ENCODE measurements at regions not wholly inside any gene's neighbourhood (a gene's known extent, or its start where the extent isn't known, plus 50 kb on each side); places are given as distances from the start of the nearest gene placed in this dataset.

GRCh38 chr4:174397366-174398155, 113.8 kb downstream of the CEP44 start:
- Histone ChIP-seq H3K4me1 (ENCODE audit: control insufficient read depth, insufficient read depth, low read length) (no peaks in the 10 kb centered on the region), H3K9ac (ENCODE audit: low read depth, low read length) (no peak overlapping the region), H2BK120ac (ENCODE audit: low read depth, low read length) (no peak overlapping the region), H2AK5ac (ENCODE audit: low read depth, low read length) (no peak overlapping the region), H2BK15ac (ENCODE audit: low read depth, low read length) (no peak overlapping the region), H3K14ac (replicated peaks; ENCODE audit: low read depth, low read length) (no peak overlapping the region), H3K23ac (ENCODE audit: low read depth, low read length) (no peak overlapping the region), H3K4me3 (ENCODE audit: insufficient read depth, low read depth, low read length) (no peak overlapping the region), H4K8ac (ENCODE audit: low read depth in 2 of 2, low read length in 2 of 2) (no peak overlapping the region), H4K5ac (ENCODE audit: low read depth, low read length) (no peak overlapping the region), H2BK20ac (ENCODE audit: low read depth, low read length) (no peak overlapping the region), H4K20me1 (ENCODE audit: insufficient read depth, low read length) (no peaks in the 10 kb centered on the region), H2AK9ac (replicated peaks; ENCODE audit: low read depth, low read length, poor library complexity) (no peak overlapping the region), H3K4ac (ENCODE audit: low read depth, low read length) (no peak overlapping the region), H2AFZ (replicated peaks; ENCODE audit: low read length, poor library complexity) (no peak overlapping the region), H3K79me1 (ENCODE audit: low read depth in 1 of 2, low read length in 2 of 2) (no peaks in the 10 kb centered on the region), H3K9me3 (ENCODE audit: control insufficient read depth, insufficient read depth, low read length) (no peaks in the 10 kb centered on the region), H4K91ac (ENCODE audit: insufficient read depth, low read depth, low read length) (no peak overlapping the region), H2BK5ac (ENCODE audit: low read depth, low read length, poor library complexity, severe bottlenecking) (no peak overlapping the region), H3K36me3 (ENCODE audit: control insufficient read depth, insufficient read depth, low read length) (no peaks in the 10 kb centered on the region), H3K27me3 (ENCODE audit: control insufficient read depth, insufficient read depth, low read length) (no peaks in the 10 kb centered on the region), H3K27ac (ENCODE audit: insufficient read depth, low read length) (no peak overlapping the region), H3K18ac (ENCODE audit: low read depth, low read length) (no peak overlapping the region), H3K56ac (ENCODE audit: extremely low read depth, insufficient read depth, low read length) (no peak overlapping the region), H3K4me2 (ENCODE audit: low read depth, low read length) (no peak overlapping the region), H3K9me1 (ENCODE audit: insufficient read depth, low read length) (no peaks in the 10 kb centered on the region)
- DNase-seq = no peak
- CTCF ChIA-PET = no interaction called here
- dilution Hi-C loops (cut with HindIII; ENCODE audit: low sequenced_read_pairs, unreplicated experiment) = no loop called here
- in situ Hi-C loops (cut with MboI; ENCODE audit: low sequenced_read_pairs) = no loop called here
- POLR2A ChIA-PET (ENCODE audit: unreplicated experiment) = no interaction called here
- ATAC-seq (ENCODE audit: low read depth) = no peak
- BruUV-seq (replicated peaks) = no TSS peak
- intact Hi-C loops (cut with micrococcal nuclease) = no loop called here
- 50% methylated on average over 1 of the region's 3 CpGs; no CpG with 5 or more reads in 1 of the 2 experiments for WGBS, 2 experiments (ENCODE audit: extremely low coverage in 2 of 2, insufficient read length in 1 of 2)
- TF ChIP-seq CHD1 (IDR thresholded peaks at IDR 0.05; ENCODE audit: low read depth, low read length) (no peak), BHLHE40 (IDR thresholded peaks at IDR 0.05; ENCODE audit: low read depth, low read length) (no peak), RFX5 (IDR thresholded peaks at IDR 0.05; ENCODE audit: low read depth, low read length) (no peak), ELK1 (IDR thresholded peaks at IDR 0.05; ENCODE audit: borderline replicate concordance, low read depth, low read length) (no peak), RCOR1 (IDR thresholded peaks at IDR 0.05; ENCODE audit: insufficient replicate concordance, low read length) (no peak)
